ENCODE measurements at regions not wholly inside any gene's neighbourhood (a gene's known extent, or its start where the extent isn't known, plus 50 kb on each side); places are given as distances from the start of the nearest gene placed in this dataset.

- Mint-ChIP-seq H3K9me3 (peaks cover 44% of the 10 kb centered on the region), H3K4me1 (ENCODE audit: low read depth) (no peaks in the 10 kb centered on the region), H3K27me3 (ENCODE audit: insufficient read depth) (0 out of 2 replicates have a peak, but pooled peaks cover 2% of the 10 kb centered on the region), H3K36me3 (ENCODE audit: low read depth) (no peaks in the 10 kb centered on the region; the same call in 1 of the 2 replicates), H3K4me3 (no peak overlapping the region), H3K27ac (no peak overlapping the region)
- TF ChIP-seq, protein P1, sequence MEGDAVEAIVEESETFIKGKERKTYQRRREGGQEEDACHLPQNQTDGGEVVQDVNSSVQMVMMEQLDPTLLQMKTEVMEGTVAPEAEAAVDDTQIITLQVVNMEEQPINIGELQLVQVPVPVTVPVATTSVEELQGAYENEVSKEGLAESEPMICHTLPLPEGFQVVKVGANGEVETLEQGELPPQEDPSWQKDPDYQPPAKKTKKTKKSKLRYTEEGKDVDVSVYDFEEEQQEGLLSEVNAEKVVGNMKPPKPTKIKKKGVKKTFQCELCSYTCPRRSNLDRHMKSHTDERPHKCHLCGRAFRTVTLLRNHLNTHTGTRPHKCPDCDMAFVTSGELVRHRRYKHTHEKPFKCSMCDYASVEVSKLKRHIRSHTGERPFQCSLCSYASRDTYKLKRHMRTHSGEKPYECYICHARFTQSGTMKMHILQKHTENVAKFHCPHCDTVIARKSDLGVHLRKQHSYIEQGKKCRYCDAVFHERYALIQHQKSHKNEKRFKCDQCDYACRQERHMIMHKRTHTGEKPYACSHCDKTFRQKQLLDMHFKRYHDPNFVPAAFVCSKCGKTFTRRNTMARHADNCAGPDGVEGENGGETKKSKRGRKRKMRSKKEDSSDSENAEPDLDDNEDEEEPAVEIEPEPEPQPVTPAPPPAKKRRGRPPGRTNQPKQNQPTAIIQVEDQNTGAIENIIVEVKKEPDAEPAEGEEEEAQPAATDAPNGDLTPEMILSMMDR (IDR thresholded peaks at IDR 0.05) = no peak
- DNase-seq = no peak
These were observed 109.3 kb upstream of the LINC00305 start for GRCh38 chr18:64258111-64258650.

DNA sequence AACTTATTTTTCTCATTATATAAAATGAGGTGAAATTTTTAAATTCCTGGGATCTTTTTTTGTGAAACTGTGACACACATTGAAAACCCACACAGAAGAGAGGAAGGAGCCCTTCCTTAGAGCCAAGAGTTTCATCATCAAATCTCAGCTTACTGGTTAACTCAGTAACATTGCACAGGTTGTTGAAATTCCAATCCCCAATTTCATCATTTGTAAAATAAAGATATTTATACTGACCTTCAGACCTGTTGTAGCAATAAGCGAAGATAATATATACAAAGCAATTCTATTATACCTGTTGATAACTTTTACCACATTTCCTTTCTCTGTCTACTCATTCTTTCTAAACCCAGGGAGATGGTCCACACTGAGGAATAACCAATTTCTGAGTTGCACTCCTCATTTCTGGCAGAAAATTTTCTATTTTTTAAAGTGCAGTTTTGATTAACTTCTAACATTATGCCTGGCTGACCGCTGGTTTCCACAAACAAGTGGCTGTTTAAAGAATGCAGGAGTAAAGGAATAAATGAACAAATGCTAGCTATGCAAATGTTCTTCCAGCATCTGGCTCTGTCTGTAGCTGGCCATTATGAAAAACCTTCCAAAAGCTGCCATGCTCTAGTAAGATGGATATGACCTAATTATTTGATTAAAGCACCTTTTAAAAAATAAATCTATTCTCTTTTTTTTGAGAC, 105.7 kb upstream of the LINC00305 start:
- no peak for DNase-seq
- Mint-ChIP-seq H3K36me3 (ENCODE audit: low read depth) (no peaks in the 10 kb centered on the region; the same call in 1 of the 2 replicates), H3K4me1 (ENCODE audit: low read depth) (no peaks in the 10 kb centered on the region), H3K4me3 (no peak overlapping the region), H3K27ac (no peak overlapping the region), H3K27me3 (ENCODE audit: insufficient read depth) (no peaks in the 10 kb centered on the region), H3K9me3 (peaks cover 34% of the 10 kb centered on the region)
- TF ChIP-seq, protein P1 (IDR thresholded peaks at IDR 0.05) = no peak

DNA sequence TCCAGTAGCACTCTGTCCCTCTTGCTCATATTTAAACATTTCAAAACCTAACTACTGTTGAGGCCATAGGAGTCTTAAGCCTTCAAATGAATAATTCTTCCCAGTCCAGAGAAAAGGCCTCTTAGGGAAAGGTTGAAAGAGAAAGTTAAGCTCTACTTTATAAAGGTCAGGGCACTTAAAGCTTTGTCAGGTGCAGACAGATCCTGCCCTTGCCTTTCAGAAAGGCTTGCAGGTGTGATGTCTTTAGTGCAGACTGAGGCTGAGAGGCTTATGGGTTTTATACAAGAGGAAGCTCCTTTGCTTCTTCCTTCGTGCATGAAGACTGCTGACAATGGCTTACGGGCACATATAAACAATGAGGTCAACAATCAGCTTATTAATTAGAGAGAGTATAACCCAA, 105.0 kb upstream of the LINC00305 start:
- H3K9me3 Mint-ChIP-seq = peaks cover 39% of the 10 kb centered on the region
- H3K4me3 Mint-ChIP-seq = no peak overlapping the region
- no peaks in the 10 kb centered on the region; the same call in 1 of the 2 replicates for H3K36me3 Mint-ChIP-seq (ENCODE audit: low read depth)
- H3K27ac Mint-ChIP-seq = no peak overlapping the region
- no peaks in the 10 kb centered on the region for H3K4me1 Mint-ChIP-seq (ENCODE audit: low read depth)
- no peak for DNase-seq
- no peaks in the 10 kb centered on the region for H3K27me3 Mint-ChIP-seq (ENCODE audit: insufficient read depth)
- TF ChIP-seq, protein P1 (IDR thresholded peaks at IDR 0.05) = no peak

GRCh38 chr18:64253222-64253621, 104.3 kb upstream of the LINC00305 start:
- Mint-ChIP-seq H3K36me3 (ENCODE audit: low read depth) (no peaks in the 10 kb centered on the region; the same call in 1 of the 2 replicates), H3K27me3 (ENCODE audit: insufficient read depth) (no peaks in the 10 kb centered on the region), H3K4me3 (no peak overlapping the region), H3K4me1 (ENCODE audit: low read depth) (no peaks in the 10 kb centered on the region), H3K27ac (no peak overlapping the region), H3K9me3 (peaks cover 39% of the 10 kb centered on the region)
- DNase-seq = no peak
- TF ChIP-seq, protein P1 (IDR thresholded peaks at IDR 0.05) = no peak

- H3K36me3 Mint-ChIP-seq (ENCODE audit: low read depth) = no peaks in the 10 kb centered on the region
- no peaks in the 10 kb centered on the region for H3K4me1 Mint-ChIP-seq (ENCODE audit: low read depth)
- no peak overlapping the region for H3K4me3 Mint-ChIP-seq
- peaks cover 13% of the 10 kb centered on the region for H3K9me3 Mint-ChIP-seq
- H3K27me3 Mint-ChIP-seq (ENCODE audit: insufficient read depth) = no peaks in the 10 kb centered on the region
- no peak overlapping the region for H3K27ac Mint-ChIP-seq
- no peak for DNase-seq
- TF ChIP-seq, protein P1 (IDR thresholded peaks at IDR 0.05) = no peak
These were observed 99.9 kb upstream of the LINC00305 start for GRCh38 chr18:64248836-64249235.
